ENCODE measurements at regions not wholly inside any gene's neighbourhood (a gene's known extent, or its start where the extent isn't known, plus 50 kb on each side); places are given as distances from the start of the nearest gene placed in this dataset.

DNA sequence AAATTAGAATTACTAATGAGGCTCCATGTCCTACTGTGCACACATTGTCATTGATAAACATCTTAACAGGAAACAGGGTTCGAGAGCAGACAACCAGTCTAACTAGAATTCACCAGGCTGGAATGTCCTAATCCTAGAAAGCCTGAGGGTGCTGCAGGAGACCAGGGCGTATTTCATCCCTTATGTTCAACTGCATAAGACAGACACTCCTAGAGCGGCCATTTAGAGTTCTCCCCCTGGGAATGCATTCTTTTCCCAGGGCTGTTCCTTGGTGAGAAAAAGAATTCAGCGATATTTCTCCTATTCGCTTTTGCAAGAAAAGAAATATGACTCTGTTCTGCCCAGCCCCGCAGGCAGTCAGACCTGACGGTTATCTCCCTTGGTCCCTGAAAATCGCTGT is 486.0 kb downstream of the REEP3 start:
- no peak for TF ChIP-seq EZH2 (IDR thresholded peaks at IDR 0.05; ENCODE audit: borderline replicate concordance, low read length)
- TF ChIP-seq, protein P1, sequence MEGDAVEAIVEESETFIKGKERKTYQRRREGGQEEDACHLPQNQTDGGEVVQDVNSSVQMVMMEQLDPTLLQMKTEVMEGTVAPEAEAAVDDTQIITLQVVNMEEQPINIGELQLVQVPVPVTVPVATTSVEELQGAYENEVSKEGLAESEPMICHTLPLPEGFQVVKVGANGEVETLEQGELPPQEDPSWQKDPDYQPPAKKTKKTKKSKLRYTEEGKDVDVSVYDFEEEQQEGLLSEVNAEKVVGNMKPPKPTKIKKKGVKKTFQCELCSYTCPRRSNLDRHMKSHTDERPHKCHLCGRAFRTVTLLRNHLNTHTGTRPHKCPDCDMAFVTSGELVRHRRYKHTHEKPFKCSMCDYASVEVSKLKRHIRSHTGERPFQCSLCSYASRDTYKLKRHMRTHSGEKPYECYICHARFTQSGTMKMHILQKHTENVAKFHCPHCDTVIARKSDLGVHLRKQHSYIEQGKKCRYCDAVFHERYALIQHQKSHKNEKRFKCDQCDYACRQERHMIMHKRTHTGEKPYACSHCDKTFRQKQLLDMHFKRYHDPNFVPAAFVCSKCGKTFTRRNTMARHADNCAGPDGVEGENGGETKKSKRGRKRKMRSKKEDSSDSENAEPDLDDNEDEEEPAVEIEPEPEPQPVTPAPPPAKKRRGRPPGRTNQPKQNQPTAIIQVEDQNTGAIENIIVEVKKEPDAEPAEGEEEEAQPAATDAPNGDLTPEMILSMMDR (IDR thresholded peaks at IDR 0.05; ENCODE audit: low read length) = no peak
- Histone ChIP-seq H3K27ac (ENCODE audit: low read depth, low read length, poor library complexity, severe bottlenecking) (no peak overlapping the region), H3K9me2 (ENCODE audit: low read depth, low read length) (no peaks in the 10 kb centered on the region), H3F3A (ENCODE audit: insufficient read depth, low read length) (no peaks in the 10 kb centered on the region), H3K9me3 (ENCODE audit: low read length) (no peaks in the 10 kb centered on the region), H4K20me1 (ENCODE audit: insufficient read depth, low read length) (no peaks in the 10 kb centered on the region), H3K79me2 (ENCODE audit: insufficient read depth, low read length) (no peaks in the 10 kb centered on the region), H3K9ac (ENCODE audit: low read length) (no peak overlapping the region), H3K4me2 (ENCODE audit: low read length) (no peak overlapping the region), H3K4me3 (ENCODE audit: low read depth, low read length, poor library complexity, severe bottlenecking) (no peak overlapping the region), H2AFZ (ENCODE audit: low read length) (no peak overlapping the region), H3K36me3 (ENCODE audit: insufficient read depth, low read length) (no peaks in the 10 kb centered on the region), H3K27me3 (ENCODE audit: insufficient read depth, low read length) (no peaks in the 10 kb centered on the region), H3K4me1 (ENCODE audit: insufficient read depth, low read length, severe bottlenecking) (no peaks in the 10 kb centered on the region)

DNA sequence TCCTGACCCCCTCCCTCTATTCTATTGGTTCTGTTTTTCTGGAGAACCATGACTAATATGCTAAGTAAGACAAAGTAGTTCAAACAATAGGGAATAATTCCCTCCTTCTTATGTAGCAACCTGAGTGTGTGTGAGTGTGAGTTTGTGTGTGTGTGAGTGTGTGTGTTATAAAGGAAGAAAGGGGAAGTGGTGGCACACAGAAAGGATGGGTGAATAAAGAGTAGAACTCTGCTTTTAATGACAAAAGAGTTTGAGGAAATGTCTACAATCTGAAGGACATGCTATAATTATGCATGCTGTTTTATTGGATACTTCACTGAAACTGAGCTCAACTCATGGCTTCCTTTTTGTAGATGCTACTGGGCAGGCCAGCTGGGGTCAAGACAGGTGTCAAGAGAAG is 489.5 kb downstream of the REEP3 start:
- Histone ChIP-seq H3K4me3 (ENCODE audit: low read depth, low read length, poor library complexity, severe bottlenecking) (no peak overlapping the region), H4K20me1 (ENCODE audit: insufficient read depth, low read length) (no peaks in the 10 kb centered on the region), H3K4me1 (ENCODE audit: insufficient read depth, low read length, severe bottlenecking) (no peaks in the 10 kb centered on the region), H2AFZ (ENCODE audit: low read length) (no peak overlapping the region), H3K9ac (ENCODE audit: low read length) (no peak overlapping the region), H3K79me2 (ENCODE audit: insufficient read depth, low read length) (no peaks in the 10 kb centered on the region), H3K27me3 (ENCODE audit: insufficient read depth, low read length) (no peaks in the 10 kb centered on the region), H3K36me3 (ENCODE audit: insufficient read depth, low read length) (no peaks in the 10 kb centered on the region), H3K27ac (ENCODE audit: low read depth, low read length, poor library complexity, severe bottlenecking) (no peak overlapping the region), H3K9me3 (ENCODE audit: low read length) (no peaks in the 10 kb centered on the region), H3K4me2 (ENCODE audit: low read length) (no peak overlapping the region), H3F3A (ENCODE audit: insufficient read depth, low read length) (no peaks in the 10 kb centered on the region), H3K9me2 (ENCODE audit: low read depth, low read length) (no peaks in the 10 kb centered on the region)
- no peak for TF ChIP-seq EZH2 (IDR thresholded peaks at IDR 0.05; ENCODE audit: borderline replicate concordance, low read length)
- TF ChIP-seq, protein P1 (IDR thresholded peaks at IDR 0.05; ENCODE audit: low read length) = no peak

DNA sequence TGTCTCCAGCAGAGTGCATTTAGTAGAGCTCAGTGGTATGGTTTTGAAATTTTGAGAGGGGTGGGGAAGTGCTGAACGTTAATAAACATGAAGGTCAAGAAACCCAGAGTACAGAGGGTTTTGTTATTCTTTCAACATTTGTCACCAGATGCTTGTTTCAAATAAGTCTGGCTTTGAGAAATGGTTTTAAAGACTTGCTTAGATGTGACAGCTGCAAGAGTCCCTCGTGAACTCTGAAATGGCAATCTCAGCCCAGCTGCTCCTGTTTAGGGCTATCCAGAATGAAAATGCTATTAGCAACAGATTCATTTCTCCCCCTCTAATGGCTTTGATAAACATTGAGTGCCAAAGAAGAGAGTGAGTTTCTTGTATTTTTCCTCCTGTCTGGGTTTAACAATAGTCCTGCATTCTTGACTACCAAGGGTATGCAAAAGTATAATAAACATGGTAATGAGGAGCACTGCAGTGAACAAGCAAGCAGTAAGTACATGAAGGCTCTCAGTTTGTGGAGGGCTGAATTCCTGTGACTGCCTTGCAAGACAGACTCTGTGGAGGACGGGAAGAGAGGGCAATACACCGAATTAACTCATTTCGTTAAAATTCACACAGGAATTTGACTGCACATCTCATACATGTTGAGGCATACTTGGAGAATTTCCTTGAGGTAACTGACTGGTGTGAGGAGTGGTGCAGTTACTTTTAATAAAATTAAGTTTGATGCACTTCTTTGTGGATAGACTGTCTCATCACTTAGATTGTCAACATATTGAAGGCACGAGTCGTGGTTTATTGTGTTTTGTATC is 490.9 kb downstream of the REEP3 start:
- H2AFZ ChIP-seq (ENCODE audit: low read length) = no peak overlapping the region
- no peaks in the 10 kb centered on the region for H3K36me3 ChIP-seq (ENCODE audit: insufficient read depth, low read length)
- no peaks in the 10 kb centered on the region for H3K9me3 ChIP-seq (ENCODE audit: low read length)
- no peak overlapping the region for H3K27ac ChIP-seq (ENCODE audit: low read depth, low read length, poor library complexity, severe bottlenecking)
- no peak overlapping the region for H3K4me3 ChIP-seq (ENCODE audit: low read depth, low read length, poor library complexity, severe bottlenecking)
- H4K20me1 ChIP-seq (ENCODE audit: insufficient read depth, low read length) = no peaks in the 10 kb centered on the region
- no peaks in the 10 kb centered on the region for H3K9me2 ChIP-seq (ENCODE audit: low read depth, low read length)
- TF ChIP-seq, protein P1 (IDR thresholded peaks at IDR 0.05; ENCODE audit: low read length) = no peak
- TF ChIP-seq EZH2 (IDR thresholded peaks at IDR 0.05; ENCODE audit: borderline replicate concordance, low read length) = no peak
- H3K9ac ChIP-seq (ENCODE audit: low read length) = no peak overlapping the region
- no peaks in the 10 kb centered on the region for H3K79me2 ChIP-seq (ENCODE audit: insufficient read depth, low read length)
- no peaks in the 10 kb centered on the region for H3K27me3 ChIP-seq (ENCODE audit: insufficient read depth, low read length)
- H3K4me2 ChIP-seq (ENCODE audit: low read length) = no peak overlapping the region
- H3K4me1 ChIP-seq (ENCODE audit: insufficient read depth, low read length, severe bottlenecking) = no peaks in the 10 kb centered on the region
- no peaks in the 10 kb centered on the region for H3F3A ChIP-seq (ENCODE audit: insufficient read depth, low read length)
